Left renal cortex interstitium (tissue), 4 donors: ENCODE measurements at regions not wholly inside any gene's neighbourhood (a gene's known extent, or its start where the extent isn't known, plus 50 kb on each side); places are given as distances from the start of the nearest gene placed in this dataset.

Experiments used
- DNase-seq, 4 donors: peaks; one replicate each; pipeline ENCODE4 v3.0.0-alpha.2; 2013; ENCODE audit warnings: low read depth in 4 of 4, low spot score in 2 of 4, missing footprints in 1 of 4

DNA sequence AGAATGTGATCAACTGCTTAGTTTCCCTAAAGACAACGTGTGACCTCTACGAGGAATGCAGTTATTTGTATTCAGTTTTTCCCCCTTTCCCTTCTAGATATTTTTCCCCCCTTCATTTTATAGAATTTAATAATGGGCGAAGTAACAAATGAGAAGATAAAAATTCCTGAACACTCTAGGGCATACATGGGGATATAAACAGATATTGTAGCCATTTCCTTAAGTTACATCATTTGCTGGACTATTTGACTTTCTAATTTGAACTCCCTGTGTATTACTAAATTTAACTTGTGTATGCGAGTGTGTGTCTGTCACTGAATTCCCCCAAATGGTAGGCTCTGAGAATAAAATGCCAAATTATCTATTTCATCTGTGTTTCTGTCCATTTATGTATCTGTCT is 99.0 kb upstream of the ZFP64 start:
- DNase-seq, result no peak

DNA sequence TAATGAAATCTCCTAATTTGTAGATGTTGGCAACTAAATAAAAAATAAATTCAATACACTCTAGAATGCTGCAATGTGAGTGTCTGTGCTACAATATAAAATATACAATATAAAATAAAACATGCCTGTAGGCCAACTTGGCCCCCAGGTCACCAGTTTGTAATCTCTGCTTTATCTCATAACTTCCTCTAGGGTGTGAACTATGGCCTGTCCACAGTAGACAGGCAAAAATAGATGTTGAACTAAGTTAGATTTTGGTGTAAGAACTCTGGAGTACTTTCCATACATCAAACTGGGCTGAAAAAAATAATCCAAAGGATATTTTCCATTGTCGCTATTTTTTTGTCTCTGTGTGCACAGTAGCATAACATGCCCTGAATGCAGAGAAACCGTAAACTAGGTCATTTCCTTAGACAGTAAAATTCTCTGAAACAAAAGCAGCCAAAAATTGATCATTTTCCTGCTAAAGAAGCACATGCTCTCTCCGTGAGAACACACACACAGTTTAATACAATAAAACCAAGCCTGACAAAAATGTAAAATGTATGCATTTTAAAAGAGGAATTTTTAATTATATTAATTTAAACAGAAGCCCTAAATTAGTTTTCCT is 98.5 kb upstream of the ZFP64 start:
- no peak for DNase-seq

DNA sequence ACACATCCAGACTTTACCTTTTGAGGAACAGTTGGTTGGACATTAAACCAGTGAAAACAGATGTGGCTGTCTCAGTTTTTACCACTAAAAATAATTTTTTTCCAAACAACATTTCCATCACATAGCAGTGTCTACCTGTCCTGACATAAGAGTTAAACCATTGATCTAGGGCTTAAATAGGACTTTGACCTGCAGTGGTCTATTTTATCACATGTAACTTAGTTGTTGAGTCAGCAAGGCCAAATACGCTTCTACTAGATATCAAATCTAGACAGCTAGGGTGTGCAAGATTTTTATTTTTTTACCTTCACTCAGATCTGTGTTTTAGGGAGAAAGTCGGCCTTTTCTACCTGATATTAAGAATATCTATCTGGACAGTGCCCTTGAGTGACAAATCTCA is 88.8 kb upstream of the ZFP64 start:
- no peak for DNase-seq

DNA sequence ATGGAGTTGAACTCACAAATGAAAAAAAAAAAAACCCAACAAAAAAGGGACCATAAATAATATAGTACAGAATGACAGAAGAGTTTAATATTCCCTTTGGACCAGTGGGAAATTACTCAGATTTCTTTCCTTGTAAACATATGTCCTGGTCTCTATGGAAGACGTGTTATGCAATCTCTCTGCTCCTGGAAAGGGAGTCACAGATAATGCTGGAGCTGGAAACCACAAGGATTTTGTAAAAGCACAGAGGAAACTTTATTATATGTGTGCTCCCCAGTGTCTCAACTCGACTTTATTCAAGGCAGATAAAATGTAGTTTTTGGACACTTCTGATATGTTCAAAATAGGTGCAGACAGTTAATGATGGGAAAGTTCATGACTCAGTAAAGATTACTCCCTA is 88.1 kb upstream of the ZFP64 start:
- DNase-seq, result no peak

DNA sequence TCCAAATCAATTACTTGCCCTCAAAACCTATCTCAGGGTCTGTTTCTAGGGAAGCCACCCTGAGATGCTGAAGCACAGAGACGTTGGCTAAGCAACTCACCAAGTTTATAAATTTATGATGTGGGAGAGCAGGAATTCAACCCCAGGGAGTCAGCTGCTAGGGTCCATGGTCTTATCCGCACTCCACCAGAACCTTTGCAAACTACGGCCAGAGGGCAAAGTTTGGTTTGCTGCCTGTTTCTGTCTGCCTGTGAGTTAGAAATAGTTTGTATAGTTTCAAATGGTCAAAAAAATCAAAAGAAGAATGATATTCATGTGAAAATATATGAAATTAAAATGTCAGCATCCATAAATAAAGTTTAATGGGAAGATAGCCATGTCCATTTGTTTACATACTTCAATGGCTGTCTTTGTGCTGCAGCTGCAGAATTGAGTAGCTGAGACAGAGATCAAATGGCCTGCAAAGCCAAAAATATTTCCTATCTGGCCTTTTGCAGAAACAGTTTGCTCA is 83.7 kb upstream of the ZFP64 start:
- DNase-seq, result peak in 3 of 4 donors; percentile 39 to 52 (median 41)

DNA sequence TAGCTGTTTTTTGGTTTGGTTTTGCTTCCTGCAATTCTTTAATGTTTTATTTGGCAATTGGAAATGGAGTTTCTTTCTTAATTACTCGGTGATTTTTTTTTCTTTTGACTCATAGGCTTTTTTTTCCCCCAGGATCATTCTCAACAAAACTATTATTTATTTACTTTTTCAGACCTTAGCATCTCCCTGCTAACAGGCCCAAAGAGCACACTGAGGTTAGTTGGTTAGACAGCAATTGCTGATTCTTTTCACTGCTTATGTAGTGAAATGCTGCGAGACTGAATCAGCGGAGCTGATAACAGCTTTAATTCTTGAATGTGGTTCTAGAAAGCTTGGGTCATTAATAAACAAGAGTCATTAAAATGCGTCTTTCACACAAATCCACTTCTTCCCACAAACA is 79.1 kb upstream of the ZFP64 start:
- peak in 1 of 4 donors; percentile 38 for DNase-seq

DNA sequence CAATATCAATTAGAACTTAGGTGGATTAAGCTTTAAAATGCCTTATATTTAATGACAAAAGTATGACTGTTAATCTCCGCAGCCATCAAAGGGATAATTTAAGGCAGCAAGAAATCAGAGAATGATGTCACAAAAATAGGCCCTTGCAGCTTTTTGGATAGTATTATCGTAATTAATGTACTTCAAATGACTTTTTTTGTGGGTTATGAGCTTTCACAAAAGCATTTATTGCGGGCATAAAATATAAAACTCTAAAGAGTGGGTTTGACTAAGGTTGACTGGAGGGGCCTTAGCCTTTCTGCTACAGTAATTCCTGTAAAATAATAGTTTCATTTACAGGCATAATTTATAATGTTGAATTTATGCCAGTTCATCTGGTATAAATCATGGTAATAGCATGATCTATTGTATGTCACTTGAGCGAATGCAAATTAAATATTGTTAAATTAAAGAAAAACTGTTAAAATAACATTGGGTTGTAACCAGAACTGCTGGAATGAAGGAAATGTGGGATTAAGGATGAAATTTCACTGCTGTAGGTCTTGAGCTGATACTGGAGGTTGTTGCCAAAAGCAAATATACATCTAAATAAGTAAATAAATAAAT is 78.5 kb upstream of the ZFP64 start:
- DNase-seq, result peak; percentile 52 to 69 (median 57)

DNA sequence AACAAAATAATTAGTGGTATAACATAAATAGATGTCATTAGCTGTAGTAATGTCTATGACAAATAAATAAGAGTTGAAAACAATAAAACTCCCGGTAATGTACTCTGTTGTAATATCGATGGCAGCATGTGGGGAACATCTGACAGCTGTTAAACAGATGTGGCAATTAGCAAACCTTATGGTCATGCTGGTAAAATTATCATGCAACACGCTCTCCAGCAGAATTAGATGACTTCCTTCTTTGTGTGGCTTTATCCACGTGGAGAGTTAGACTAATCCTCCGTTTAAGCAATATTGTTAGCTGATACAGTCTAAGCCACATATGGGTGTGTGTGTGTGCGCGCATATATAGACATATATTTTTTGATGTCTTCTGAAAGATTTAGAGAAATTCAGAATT is 77.7 kb upstream of the ZFP64 start:
- DNase-seq, result no peak

DNA sequence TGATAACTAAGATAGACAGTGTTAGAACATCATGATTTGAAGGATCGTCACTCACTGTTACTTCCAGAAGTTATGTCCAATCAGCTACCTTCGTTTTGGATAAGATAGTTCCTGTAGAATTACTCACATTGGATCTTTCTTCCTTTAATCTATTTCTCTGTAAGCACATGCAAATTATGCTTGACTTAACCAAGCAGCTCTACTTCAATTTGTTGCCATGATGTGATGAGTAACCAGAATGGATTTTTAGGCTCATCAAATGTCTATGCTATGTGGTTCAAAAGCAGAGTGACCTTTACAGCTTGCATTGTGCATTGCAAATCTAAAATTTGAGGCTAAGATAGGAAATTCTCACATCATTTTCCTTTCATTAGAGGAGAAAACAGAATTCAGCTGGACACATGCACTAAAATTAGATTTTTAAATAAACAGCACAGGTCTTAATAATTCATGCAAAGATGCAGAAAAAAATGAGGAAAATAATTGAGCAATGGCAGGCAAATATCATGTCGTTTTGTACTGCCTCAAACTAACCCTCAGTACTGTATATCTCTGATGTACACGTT is 76.7 kb upstream of the ZFP64 start:
- DNase-seq, result no peak

DNA sequence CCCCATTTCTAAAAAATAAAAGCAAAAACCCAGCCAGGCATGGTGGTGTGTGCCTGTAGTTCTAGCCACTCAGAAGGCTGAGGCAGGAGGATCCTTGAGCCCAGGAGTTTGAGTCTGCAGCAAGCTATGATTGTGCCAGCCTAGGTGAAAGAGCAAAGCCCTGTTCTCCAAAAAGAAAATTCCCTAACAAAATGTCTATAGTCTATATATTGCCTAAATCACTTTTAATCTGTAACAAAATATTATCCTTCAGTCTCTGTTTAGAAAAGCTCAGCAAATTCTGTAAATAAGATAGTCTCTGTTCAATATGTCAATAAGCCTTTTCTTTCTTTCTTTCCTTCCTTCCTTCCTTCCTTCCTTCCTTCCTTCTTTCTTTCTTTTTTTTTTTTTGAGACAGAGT is 75.8 kb upstream of the ZFP64 start:
- no peak for DNase-seq

DNA sequence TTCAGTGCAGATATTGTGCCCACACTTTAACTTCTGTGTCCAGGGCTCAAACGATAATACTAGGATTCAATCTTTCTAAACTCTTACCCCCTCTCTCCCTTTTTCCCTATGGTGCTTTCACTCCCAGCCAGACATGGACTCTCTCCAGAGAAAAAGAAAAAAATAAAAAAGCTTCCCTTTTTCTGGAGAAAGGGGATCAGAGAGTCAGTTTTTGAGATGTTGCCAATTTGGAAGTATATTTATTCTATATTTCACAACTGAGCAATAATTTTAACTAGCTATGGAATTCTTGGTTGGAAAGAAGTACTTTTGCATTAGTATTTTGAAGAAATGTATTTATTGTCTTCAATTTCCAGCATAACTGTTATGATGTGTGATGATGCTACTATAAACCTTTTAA is 72.2 kb upstream of the ZFP64 start:
- DNase-seq, result no peak

DNA sequence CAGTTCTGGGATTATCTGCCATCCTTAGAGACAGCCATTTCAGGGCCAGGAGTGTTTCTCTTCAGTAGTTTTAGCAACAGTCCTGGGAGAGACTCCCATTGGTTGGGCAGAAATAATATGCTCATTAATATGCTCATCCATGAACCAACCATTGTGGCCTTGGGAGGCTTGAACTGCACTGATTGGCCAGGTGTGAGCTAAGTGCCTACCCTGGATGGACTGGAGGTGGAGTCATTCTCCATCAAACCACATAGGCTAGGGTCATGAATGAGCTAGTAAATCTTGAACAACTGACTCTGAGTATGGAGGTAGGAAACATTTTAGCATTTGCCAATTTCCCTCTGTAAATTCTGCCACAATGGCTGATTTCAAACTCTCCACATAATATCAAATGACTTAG is 70.2 kb upstream of the ZFP64 start:
- DNase-seq, result no peak

DNA sequence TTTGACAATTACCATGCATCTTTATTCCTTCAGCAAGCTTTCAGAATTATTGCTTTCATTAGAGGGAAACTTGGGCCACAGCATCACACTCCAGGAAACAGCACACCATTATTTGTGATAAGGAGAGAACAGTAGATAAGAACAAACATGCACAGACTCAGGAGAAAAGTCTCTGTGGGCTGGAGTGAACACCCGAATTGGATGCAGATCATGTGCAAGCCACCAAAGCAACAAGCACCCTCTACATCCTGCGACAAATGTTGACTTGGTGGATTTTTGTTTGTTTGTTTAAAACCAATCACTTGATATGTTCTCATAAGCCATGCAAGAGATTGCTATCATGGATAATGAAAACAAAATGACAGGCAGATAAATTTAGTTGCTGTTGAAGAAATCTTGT is 67.7 kb upstream of the ZFP64 start:
- DNase-seq, result no peak

DNA sequence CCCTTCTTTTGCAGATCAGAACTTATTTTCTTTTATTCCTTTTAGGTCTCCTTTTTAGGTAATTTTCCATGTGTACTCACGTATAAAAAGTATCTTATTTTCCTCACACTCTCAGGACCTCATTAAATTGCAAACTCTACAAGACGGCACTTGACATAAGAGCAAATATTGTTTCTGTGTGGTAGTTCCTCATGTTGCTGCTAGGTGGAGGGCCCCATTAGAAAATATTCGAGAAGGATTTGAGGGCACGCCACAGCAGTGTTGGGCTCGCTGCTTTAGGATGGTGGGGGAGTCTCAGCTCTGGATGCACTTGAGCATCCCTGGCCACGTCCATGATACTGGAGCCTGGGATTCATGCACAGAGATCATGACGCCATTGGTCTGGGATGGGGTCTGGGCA is 64.9 kb upstream of the ZFP64 start:
- DNase-seq, result no peak

DNA sequence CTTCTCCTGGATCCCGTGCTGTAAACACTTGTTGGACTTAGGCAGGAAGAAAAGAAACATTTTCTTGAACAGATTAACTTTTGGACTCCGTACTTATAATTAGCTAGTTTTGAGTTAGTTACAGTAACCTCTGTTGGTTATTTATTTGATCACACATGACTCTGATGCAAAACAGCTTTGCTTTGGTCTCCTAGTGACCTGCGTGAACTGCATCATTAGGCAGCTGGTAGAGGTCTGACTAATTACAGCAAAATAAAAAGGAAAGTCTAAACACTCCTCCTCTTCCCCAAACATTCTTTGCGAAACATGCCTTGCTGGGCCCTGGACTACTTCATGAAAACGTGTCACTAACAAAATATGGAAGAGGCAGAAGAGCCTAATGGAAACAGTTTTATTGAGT is 61.1 kb upstream of the ZFP64 start:
- no peak for DNase-seq

DNA sequence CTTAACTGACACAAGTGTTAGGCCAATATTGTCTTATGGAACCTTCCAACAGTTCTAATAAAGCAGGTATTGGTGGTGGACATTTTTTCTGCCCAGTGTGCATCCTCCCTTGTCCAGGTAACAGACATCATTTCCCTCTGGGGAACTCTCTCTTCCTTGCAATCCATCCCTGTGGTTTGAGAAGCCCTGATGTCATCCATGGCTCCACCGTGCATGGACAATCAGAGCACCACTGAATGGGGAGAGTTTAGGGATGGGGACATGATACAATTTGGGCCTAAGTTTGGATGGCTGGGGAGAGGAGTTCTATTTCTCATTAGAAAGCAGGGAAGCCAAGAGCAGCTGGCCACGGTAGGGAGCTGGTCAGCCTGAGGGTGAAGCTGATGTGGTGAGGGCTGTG is 60.2 kb upstream of the ZFP64 start:
- no peak for DNase-seq

DNA sequence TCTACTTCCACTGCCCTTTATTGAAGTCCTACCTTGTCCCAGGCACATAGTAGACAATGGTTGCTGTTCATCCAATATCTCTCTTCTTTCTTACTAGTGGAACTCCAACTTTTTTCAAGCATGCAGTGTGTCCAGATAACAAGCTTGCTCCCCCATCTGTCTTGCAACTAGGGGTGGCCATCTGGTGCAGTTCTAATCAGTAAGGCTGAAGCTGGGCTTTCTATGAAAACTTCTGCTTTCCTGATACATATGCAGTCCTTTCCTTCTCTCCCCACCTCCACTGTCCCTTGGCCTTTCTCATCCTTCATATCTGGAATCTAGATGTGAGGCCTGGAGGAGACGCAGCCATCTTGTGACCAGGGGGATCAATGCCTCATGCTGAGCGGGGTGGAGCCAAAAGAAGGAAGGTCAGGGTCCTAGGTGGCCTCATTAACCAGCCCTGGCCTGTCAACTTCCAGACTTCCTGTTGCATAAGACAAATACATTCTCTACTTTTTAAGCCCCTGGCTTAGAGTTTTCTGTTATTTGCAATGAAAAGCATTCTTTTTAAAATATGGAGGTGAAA is 59.6 kb upstream of the ZFP64 start:
- DNase-seq, result no peak

DNA sequence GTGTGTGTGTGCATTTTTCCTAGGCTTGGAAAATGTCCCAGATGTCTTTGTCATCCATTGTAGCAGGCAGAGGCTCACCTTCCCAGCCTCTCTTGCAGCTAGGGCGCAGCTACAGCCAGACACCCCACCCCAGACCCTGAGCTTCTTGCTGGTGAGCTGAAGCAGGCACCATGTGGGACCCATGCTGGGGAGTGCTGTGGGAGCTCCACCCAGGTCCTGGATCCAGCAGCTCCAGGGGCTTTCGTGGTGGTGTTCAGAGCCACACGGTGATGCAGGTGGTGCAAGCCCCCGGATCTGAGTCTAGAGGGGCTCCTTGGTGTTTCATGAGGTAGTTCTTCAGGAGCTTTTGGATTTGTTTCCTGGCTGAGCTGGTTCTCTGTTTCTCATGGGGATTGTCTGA is 56.0 kb upstream of the ZFP64 start:
- DNase-seq, result no peak

DNA sequence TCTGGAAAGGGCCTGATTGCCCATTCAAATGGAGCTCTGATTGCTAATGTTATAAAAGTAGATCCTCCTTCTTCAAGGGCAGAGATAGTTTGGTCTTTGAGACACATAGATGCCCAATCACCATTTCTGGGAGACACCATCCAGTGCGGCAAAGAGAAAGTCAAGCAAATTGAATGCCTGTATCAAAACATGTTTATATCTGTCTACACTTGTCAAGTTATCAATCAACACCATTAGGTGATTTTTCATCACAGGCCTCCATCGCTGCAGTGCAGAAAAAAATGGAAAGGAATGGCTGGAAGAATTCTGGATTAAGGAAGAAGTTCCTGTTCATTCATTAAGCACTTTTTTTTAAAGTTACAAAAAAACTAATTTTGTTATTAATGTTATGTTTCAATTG is 54.8 kb upstream of the ZFP64 start:
- DNase-seq, result no peak

DNA sequence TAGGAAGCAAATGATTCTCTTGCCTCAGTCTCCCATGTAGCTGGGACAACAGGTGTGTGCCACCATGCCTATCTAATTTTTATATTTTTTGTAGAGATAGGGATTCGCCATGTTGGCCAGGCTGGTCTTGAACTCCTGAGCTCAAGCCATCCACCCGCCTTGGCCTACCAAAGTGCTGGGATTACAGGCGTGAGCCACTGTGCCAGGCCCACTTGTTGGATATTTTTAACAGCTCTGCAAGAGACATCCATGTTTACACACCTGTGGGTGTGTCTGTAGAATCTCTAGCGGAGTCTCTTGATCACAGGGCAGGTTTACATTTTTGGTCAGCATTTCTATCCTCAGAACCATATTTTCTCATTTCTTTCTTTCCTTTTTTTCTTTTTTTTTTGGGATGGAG is 53.1 kb upstream of the ZFP64 start:
- DNase-seq, result no peak

DNA sequence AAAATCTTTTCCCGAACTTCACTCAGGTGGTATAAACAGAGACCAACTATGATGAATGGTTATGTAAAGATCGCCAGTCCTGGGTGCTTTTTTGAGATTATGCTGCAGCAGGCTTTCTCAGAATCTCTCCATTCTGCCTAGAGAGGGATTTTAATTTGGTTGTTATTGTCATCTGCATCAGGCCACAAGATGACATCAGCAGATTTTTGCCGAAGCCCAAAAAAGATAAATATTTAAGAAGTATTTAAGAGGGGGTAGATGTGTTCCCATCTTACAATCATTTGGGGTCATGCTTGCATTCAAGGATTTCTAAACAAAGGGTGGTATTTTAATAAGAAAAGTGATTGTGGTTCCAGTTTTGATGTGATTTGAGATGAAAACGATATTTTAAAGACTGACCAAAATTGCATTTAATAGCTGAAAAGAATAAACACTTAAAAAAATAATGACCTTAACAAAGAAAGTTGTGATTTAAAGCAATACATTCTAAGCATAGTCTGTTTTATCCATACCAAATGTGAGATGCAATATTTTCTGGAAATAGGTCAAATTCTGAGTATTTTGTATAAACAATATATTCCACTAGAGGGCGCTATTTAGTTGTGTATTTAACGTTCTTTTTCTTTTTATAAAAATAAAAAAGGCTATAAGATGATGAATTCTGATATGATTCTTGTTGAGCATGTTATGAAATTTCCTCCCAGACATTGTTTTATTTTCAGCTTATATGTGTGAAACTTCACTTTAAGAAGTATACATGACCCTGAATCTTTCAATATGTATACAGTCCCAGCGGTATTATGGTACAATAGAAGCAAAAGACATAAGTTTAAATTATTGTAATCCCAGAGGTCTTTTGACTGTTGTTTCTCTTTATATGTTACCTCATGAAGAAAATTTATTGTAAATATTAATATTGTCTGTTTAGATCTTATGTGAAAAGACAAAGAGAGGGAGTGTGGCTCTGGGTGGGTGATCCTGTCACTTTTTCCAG is 51.0 kb upstream of the ZFP64 start:
- no peak for DNase-seq
